DND-41 (cell line): ENCODE measurements at regions not wholly inside any gene's neighbourhood (a gene's known extent, or its start where the extent isn't known, plus 50 kb on each side); places are given as distances from the start of the nearest gene placed in this dataset.

ENCODE experiments used
- ATAC-seq: fragments of 200-7000 bp; cut with Tn5 transposase; 3 replicates; pipeline ENCODE4 v1.9.1; 2021; ENCODE audit warnings: low read depth; ENCODE audit not compliant: insufficient read depth
- DNase-seq: peaks from one replicate; pipeline ENCODE4 v3.0.0-alpha.2; 2020
- H2AFZ ChIP-seq: 2 replicates; pipeline ENCODE4 v1.6.0; 2012; ENCODE audit warnings: low read depth, low read length
- H3K27ac ChIP-seq: 2 replicates; pipeline ENCODE4 v1.5.1; 2012; ENCODE audit warnings: low read length, inconsistent platforms
- H3K27me3 ChIP-seq: fragments of 200-600 bp; sonication (generic); 2 replicates; pipeline ENCODE4 v1.6.0; 2012; ENCODE audit warnings: low read length, mild to moderate bottlenecking, inconsistent platforms; ENCODE audit not compliant: insufficient read depth, poor library complexity
- H3K36me3 ChIP-seq: 2 replicates; pipeline ENCODE4 v1.5.1; 2012; ENCODE audit warnings: low read length, inconsistent platforms; ENCODE audit not compliant: insufficient read depth
- H3K4me1 ChIP-seq: 2 replicates; pipeline ENCODE4 v1.5.1; 2012; ENCODE audit warnings: mild to moderate bottlenecking, low read length; ENCODE audit not compliant: insufficient read depth
- H3K4me2 ChIP-seq: 2 replicates; pipeline ENCODE4 v1.6.0; 2012; ENCODE audit warnings: mild to moderate bottlenecking, moderate library complexity, low read length, inconsistent platforms; ENCODE audit not compliant: insufficient read depth
- H3K4me3 ChIP-seq, 2 experiments: fragments of 200-600 bp in 1 of 2; shearing (Covaris generic) in 1 of 2; 2 replicates each; pipeline ENCODE4 v1.5.1; 2012 to 2016; ENCODE audit warnings: inconsistent platforms in 2 of 2, low read length in 2 of 2, mild to moderate bottlenecking in 2 of 2, low read depth in 1 of 2, moderate library complexity in 1 of 2
- H3K79me2 ChIP-seq: 2 replicates; pipeline ENCODE4 v1.6.0; 2012; ENCODE audit warnings: low read length, inconsistent platforms; ENCODE audit not compliant: insufficient read depth
- H3K9ac ChIP-seq: 2 replicates; pipeline ENCODE4 v1.6.0; 2012; ENCODE audit warnings: low read depth, mild to moderate bottlenecking, inconsistent platforms, low read length, moderate library complexity
- H3K9me3 ChIP-seq: 2 replicates; pipeline ENCODE4 v1.5.1; 2012; ENCODE audit warnings: low read length, moderate library complexity, mild to moderate bottlenecking, inconsistent platforms; ENCODE audit not compliant: insufficient read depth, severe bottlenecking
- H4K20me1 ChIP-seq: 2 replicates; pipeline ENCODE4 v1.6.0; 2012; ENCODE audit warnings: low read length; ENCODE audit not compliant: insufficient read depth
- EZH2 ChIP-seq: IDR thresholded peaks from 3 replicates; pipeline ENCODE4 v1.6.1; 2012; ENCODE audit warnings: borderline replicate concordance, low read depth, mild to moderate bottlenecking, moderate library complexity, low read length, inconsistent platforms; ENCODE audit not compliant: severe bottlenecking
- TF ChIP-seq, protein P1 (sequence below): IDR thresholded peaks from 2 replicates; pipeline ENCODE4 v1.5.1; 2012; ENCODE audit warnings: borderline replicate concordance, low read length, moderate library complexity, mild to moderate bottlenecking; ENCODE audit not compliant: poor library complexity, severe bottlenecking; ENCODE audit errors: extremely low read depth

DNA sequence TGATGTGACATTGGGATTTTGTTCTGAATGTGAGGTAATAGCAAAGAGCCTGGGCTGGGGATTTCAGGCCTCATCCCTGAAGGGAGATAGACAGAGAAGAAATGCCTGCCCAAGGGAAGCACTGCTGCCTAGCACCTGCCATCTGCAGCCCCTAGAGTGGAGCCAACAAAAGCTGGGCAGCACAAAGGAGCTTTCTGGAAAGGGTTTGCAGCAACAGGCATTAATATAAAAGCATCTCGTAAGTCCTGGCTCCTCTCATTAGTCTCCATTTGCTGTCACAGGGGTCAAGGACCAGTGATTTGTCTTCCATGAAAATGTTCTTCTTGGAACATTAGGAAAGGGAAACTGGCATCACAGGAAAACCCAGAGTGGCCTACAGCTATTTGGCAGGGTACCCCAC is 157.2 kb upstream of the SLC14A2 start:
- H4K20me1 ChIP-seq: no peaks in the 10 kb centered on the region
- ATAC-seq (no peak), DNase-seq (no peak)
- no peak overlapping the region for H3K9ac ChIP-seq
- H3K27ac ChIP-seq: no peak overlapping the region
- no peak overlapping the region for H2AFZ ChIP-seq
- no peak overlapping the region for H3K4me3 ChIP-seq
- H3K27me3 ChIP-seq: peaks cover 5% of the 10 kb centered on the region
- no peaks in the 10 kb centered on the region for H3K36me3 ChIP-seq
- TF ChIP-seq EZH2: no peak
- TF ChIP-seq, protein P1, sequence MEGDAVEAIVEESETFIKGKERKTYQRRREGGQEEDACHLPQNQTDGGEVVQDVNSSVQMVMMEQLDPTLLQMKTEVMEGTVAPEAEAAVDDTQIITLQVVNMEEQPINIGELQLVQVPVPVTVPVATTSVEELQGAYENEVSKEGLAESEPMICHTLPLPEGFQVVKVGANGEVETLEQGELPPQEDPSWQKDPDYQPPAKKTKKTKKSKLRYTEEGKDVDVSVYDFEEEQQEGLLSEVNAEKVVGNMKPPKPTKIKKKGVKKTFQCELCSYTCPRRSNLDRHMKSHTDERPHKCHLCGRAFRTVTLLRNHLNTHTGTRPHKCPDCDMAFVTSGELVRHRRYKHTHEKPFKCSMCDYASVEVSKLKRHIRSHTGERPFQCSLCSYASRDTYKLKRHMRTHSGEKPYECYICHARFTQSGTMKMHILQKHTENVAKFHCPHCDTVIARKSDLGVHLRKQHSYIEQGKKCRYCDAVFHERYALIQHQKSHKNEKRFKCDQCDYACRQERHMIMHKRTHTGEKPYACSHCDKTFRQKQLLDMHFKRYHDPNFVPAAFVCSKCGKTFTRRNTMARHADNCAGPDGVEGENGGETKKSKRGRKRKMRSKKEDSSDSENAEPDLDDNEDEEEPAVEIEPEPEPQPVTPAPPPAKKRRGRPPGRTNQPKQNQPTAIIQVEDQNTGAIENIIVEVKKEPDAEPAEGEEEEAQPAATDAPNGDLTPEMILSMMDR: no peak
- H3K79me2 ChIP-seq: no peaks in the 10 kb centered on the region
- no peaks in the 10 kb centered on the region for H3K4me1 ChIP-seq
- H3K4me2 ChIP-seq: no peak overlapping the region
- H3K9me3 ChIP-seq: no peaks in the 10 kb centered on the region

DNA sequence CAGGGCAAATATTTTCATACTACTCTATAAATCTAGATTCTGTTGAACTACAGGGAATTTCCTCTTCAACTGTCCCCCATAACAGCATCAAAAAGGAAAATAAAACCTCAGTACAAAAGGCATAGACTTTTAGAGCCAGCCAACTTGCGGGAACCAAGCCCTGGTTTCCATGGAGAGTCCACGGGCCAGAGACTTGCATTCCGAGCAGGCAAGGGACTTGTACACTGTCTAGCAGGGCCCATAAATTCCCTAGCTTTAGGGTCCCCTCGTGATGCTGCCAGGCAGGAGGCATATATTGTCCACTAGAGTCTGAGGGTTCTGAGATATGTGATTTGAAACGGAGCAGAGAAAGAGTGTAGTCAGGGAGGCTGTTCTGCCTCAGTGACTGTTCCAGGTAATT is 153.1 kb upstream of the SLC14A2 start:
- no peak for DNase-seq
- Histone ChIP-seq H3K4me3 (no peak overlapping the region), H2AFZ (no peak overlapping the region), H3K27me3 (peaks cover 5% of the 10 kb centered on the region), H3K79me2 (no peaks in the 10 kb centered on the region), H3K9ac (no peak overlapping the region), H3K4me2 (no peak overlapping the region), H3K4me1 (no peaks in the 10 kb centered on the region), H3K9me3 (no peaks in the 10 kb centered on the region), H4K20me1 (no peaks in the 10 kb centered on the region), H3K36me3 (no peaks in the 10 kb centered on the region), H3K27ac (no peak overlapping the region)
- TF ChIP-seq EZH2: no peak
- TF ChIP-seq, protein P1: no peak
- ATAC-seq: no peak

DNA sequence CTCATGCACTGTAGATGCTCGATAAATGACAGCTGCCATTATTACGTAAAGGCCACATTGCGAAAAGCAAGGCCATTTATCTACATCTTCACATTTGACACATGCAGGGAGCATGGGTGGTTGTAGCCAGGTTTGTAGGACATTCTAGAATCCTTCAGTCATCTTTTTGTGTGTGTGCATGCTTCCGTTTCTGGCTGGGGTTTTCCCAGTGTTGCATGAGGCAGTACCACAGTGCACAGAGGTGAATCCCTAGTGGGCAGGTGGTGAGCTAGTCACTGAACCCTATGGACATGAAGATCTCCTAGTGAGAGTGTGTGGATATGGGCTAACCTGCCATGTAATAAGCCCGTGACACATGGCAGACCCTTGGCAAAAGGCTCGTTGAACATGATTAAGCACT is 151.8 kb upstream of the SLC14A2 start:
- no peak overlapping the region for H3K9ac ChIP-seq
- H4K20me1 ChIP-seq: no peaks in the 10 kb centered on the region
- no peaks in the 10 kb centered on the region for H3K36me3 ChIP-seq
- no peaks in the 10 kb centered on the region for H3K79me2 ChIP-seq
- no peak overlapping the region for H3K4me3 ChIP-seq
- peaks cover 5% of the 10 kb centered on the region for H3K27me3 ChIP-seq
- H3K27ac ChIP-seq: no peak overlapping the region
- no peaks in the 10 kb centered on the region for H3K9me3 ChIP-seq
- no peaks in the 10 kb centered on the region for H3K4me1 ChIP-seq
- TF ChIP-seq, protein P1: no peak
- TF ChIP-seq EZH2: no peak
- no peak for ATAC-seq
- H3K4me2 ChIP-seq: no peak overlapping the region
- no peak for DNase-seq
- H2AFZ ChIP-seq: no peak overlapping the region

DNA sequence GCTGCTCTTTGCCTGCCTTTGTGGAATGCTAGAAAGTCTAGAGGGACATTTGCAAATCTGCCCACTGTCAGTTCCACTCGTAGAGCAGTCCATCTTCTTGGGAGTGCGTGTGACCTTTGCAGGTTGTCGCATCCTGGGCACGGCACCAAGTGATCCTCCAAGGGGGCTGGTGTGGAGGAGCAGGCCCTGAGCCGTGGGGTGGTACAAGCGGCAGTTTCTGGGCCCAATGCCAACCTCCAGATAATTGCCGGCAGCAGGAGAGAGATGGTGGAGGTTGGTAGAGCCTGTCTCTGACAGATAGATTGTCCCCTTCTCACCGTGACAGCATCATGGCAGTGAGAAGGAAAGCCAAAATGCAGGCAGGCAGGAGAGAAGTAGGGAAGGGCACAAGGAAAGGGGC is 150.7 kb upstream of the SLC14A2 start:
- no peak for DNase-seq
- no peak overlapping the region for H3K4me3 ChIP-seq
- H3K9ac ChIP-seq: no peak overlapping the region
- no peak overlapping the region for H3K27ac ChIP-seq
- H3K36me3 ChIP-seq: no peaks in the 10 kb centered on the region
- H4K20me1 ChIP-seq: no peaks in the 10 kb centered on the region
- H3K79me2 ChIP-seq: no peaks in the 10 kb centered on the region
- H2AFZ ChIP-seq: no peak overlapping the region
- H3K4me2 ChIP-seq: no peak overlapping the region
- ATAC-seq: no peak
- TF ChIP-seq EZH2: no peak
- TF ChIP-seq, protein P1: no peak
- peaks cover 7% of the 10 kb centered on the region for H3K27me3 ChIP-seq
- H3K9me3 ChIP-seq: no peaks in the 10 kb centered on the region
- H3K4me1 ChIP-seq: no peaks in the 10 kb centered on the region
